HCT116 (cell line): ENCODE measurements at regions not wholly inside any gene's neighbourhood (a gene's known extent, or its start where the extent isn't known, plus 50 kb on each side); places are given as distances from the start of the nearest gene placed in this dataset.
"Not testable (repeated sequence)": the region's sequence is repeated elsewhere in the genome, so short reads cannot be mapped to it uniquely, and the experiment has no call there.

ENCODE experiments used
- EZH2phosphoT487 ChIP-seq: fragments of 200-600 bp; IDR thresholded peaks from 2 replicates; pipeline ENCODE4 v1.6.1; 2018; ENCODE audit warnings: antibody characterized with exemption, borderline replicate concordance
- FOSL1 ChIP-seq: IDR thresholded peaks from 2 replicates; pipeline ENCODE4 v1.6.1; 2012; ENCODE audit warnings: low read depth
- POLR2A ChIP-seq: IDR thresholded peaks from 2 replicates; pipeline ENCODE4 v1.7.0; 2011; ENCODE audit warnings: borderline replicate concordance; ENCODE audit not compliant: insufficient read depth, insufficient read length; ENCODE audit errors: extremely low read depth
- POLR2AphosphoS5 ChIP-seq: IDR thresholded peaks from 2 replicates; pipeline ENCODE4 v1.6.1; 2011; ENCODE audit warnings: mild to moderate bottlenecking, low read depth, low read length, moderate library complexity
- ZFX ChIP-seq: fragments of 450-650 bp; IDR thresholded peaks from 2 replicates; pipeline ENCODE4 v1.6.1; 2017
- TF ChIP-seq, protein P1 (sequence below), 3 experiments: fragments of 200-600 bp in 1 of 3; sonication (generic) in 1 of 3; IDR thresholded peaks in 2 of 3; conservative IDR thresholded peaks in 1 of 3; 2 replicates each; pipeline ENCODE4 v1.5.1; 2012 to 2017; ENCODE audit warnings: low read depth in 2 of 3, low read length in 2 of 3, antibody characterized with exemption in 1 of 3, borderline replicate concordance in 1 of 3, control low read depth in 1 of 3, mild to moderate bottlenecking in 1 of 3, mixed read lengths in 1 of 3, mixed run types in 1 of 3, moderate library complexity in 1 of 3; ENCODE audit not compliant: insufficient read depth in 1 of 3

GRCh38 chr22:10776358-10776729, 4751.6 kb upstream of the OR11H1 start:
- TF ChIP-seq POLR2A, EZH2phosphoT487, POLR2AphosphoS5, FOSL1, ZFX: not testable (repeated sequence)
- TF ChIP-seq, protein P1, sequence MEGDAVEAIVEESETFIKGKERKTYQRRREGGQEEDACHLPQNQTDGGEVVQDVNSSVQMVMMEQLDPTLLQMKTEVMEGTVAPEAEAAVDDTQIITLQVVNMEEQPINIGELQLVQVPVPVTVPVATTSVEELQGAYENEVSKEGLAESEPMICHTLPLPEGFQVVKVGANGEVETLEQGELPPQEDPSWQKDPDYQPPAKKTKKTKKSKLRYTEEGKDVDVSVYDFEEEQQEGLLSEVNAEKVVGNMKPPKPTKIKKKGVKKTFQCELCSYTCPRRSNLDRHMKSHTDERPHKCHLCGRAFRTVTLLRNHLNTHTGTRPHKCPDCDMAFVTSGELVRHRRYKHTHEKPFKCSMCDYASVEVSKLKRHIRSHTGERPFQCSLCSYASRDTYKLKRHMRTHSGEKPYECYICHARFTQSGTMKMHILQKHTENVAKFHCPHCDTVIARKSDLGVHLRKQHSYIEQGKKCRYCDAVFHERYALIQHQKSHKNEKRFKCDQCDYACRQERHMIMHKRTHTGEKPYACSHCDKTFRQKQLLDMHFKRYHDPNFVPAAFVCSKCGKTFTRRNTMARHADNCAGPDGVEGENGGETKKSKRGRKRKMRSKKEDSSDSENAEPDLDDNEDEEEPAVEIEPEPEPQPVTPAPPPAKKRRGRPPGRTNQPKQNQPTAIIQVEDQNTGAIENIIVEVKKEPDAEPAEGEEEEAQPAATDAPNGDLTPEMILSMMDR (IDR thresholded peaks at IDR 0.05 in 2 of 3, conservative IDR thresholded peaks at IDR 0.05 in 1 of 3; ENCODE audit: borderline replicate concordance in 1 of 3, insufficient read depth in 1 of 3, low read depth in 2 of 3, low read length in 2 of 3) = not testable (repeated sequence)
